LHCN-M2 (cell line): ENCODE measurements at regions not wholly inside any gene's neighbourhood (a gene's known extent, or its start where the extent isn't known, plus 50 kb on each side); places are given as distances from the start of the nearest gene placed in this dataset.

Experiments used
- DNase-seq: peaks from one replicate; pipeline ENCODE4 v3.0.0-alpha.2; 2012; ENCODE audit warnings: low read depth

DNA sequence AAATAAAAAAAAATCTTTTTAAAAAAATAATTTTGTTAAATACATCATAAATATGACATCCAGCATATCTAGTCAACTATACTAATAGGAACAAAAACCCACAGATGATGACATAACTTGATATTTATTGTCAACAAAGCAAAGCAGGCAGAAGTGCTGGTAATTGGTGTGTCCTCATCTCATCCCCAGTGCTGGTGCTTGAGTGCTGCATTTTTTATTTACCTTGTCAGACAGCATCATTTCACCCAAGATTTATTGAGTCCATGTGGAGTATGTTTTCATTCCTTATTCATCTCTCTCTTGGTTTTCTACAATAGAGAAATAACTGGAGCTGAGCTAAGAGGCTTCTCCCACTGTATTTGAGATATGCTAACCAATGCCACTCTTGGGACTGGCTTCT is 191.6 kb upstream of the SLC14A2 start:
- DNase-seq = no peak

- DNase-seq = no peak
These were observed 185.2 kb upstream of the SLC14A2 start for GRCh38 chr18:45430041-45430440.

DNA sequence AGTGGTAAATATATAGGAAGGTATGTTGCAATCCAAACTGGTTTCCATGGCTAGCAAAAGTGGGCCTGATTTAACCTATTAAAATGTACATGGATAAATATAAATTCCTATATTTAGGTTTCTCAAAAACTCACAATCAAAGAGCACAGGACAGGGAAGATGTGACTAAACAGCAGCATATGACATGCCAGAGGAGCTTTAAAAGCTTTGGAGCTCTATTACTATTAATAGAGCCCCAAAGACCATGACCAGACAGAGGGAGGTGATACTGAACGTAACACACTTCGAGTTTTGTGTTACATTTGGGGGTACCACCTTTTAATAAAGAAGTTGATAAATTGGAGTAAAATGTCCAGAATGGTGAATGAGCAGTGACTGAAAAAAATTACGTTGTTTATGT is 179.5 kb upstream of the SLC14A2 start:
- no peak for DNase-seq

- DNase-seq = no peak
These were observed 177.9 kb upstream of the SLC14A2 start for GRCh38 chr18:45437366-45437765.

GRCh38 chr18:45439851-45440645 is 175.2 kb upstream of the SLC14A2 start:
- DNase-seq = no peak

- peak; percentile 25 for DNase-seq
These were observed 174.0 kb upstream of the SLC14A2 start for GRCh38 chr18:45441110-45441847.

GRCh38 chr18:45444040-45444439 is 171.2 kb upstream of the SLC14A2 start:
- no peak for DNase-seq

- no peak for DNase-seq
These were observed 167.7 kb upstream of the SLC14A2 start for GRCh38 chr18:45447355-45448265.

- no peak for DNase-seq
These were observed 166.4 kb upstream of the SLC14A2 start for GRCh38 chr18:45448871-45449270.

GRCh38 chr18:45449418-45450227 is 165.7 kb upstream of the SLC14A2 start:
- peak; percentile 28 for DNase-seq

DNA sequence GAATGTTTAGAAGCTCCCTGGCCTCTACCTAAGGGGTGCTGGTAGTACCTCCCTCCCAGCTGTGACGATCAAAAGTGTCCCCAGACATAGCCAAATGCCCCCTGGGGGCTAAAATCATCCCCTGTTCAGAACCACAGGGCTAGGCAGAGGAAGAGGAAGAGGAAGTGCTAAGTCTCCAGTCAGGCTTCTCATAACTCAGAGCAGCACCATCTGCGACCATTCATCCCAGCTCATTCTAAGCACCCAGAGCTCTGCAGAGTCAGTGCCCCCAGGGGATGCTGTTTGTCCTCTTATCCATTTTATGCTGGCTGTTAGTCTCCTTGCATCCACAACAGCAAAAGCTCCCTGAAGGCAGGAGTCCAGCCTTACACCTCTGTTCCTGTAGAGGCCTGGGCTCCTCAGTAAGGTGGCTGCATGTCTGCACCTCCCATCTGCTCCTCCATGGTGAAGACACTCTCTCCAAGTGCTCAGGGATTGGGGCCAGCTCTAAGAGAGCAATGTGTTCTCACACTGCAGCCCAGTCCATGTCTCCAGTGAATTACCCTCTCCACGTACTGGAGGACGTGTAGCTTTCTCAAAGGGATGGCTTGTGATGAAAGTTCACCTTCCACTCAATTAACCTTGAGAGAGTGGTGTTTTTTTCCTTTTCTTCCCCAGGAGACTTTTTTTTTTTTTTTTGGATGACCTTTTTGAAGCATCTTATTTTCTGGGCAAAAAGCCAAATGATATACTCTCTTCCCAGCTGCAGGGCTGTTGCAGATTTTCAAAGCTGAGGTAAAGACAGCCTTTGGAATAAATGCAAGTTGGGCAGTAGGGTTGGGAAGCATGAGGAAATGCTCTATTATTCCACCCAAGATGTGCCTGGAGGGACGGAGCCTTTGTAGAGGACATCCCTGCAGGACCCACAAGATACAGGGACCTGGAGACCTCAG is 158.9 kb upstream of the SLC14A2 start:
- no peak for DNase-seq

DNA sequence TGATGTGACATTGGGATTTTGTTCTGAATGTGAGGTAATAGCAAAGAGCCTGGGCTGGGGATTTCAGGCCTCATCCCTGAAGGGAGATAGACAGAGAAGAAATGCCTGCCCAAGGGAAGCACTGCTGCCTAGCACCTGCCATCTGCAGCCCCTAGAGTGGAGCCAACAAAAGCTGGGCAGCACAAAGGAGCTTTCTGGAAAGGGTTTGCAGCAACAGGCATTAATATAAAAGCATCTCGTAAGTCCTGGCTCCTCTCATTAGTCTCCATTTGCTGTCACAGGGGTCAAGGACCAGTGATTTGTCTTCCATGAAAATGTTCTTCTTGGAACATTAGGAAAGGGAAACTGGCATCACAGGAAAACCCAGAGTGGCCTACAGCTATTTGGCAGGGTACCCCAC is 157.2 kb upstream of the SLC14A2 start:
- no peak for DNase-seq

- no peak for DNase-seq
These were observed 153.1 kb upstream of the SLC14A2 start for GRCh38 chr18:45462179-45462578.

DNA sequence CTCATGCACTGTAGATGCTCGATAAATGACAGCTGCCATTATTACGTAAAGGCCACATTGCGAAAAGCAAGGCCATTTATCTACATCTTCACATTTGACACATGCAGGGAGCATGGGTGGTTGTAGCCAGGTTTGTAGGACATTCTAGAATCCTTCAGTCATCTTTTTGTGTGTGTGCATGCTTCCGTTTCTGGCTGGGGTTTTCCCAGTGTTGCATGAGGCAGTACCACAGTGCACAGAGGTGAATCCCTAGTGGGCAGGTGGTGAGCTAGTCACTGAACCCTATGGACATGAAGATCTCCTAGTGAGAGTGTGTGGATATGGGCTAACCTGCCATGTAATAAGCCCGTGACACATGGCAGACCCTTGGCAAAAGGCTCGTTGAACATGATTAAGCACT is 151.8 kb upstream of the SLC14A2 start:
- DNase-seq = no peak

DNA sequence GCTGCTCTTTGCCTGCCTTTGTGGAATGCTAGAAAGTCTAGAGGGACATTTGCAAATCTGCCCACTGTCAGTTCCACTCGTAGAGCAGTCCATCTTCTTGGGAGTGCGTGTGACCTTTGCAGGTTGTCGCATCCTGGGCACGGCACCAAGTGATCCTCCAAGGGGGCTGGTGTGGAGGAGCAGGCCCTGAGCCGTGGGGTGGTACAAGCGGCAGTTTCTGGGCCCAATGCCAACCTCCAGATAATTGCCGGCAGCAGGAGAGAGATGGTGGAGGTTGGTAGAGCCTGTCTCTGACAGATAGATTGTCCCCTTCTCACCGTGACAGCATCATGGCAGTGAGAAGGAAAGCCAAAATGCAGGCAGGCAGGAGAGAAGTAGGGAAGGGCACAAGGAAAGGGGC is 150.7 kb upstream of the SLC14A2 start:
- no peak for DNase-seq

GRCh38 chr18:45467293-45467692 is 148.0 kb upstream of the SLC14A2 start:
- DNase-seq = no peak

DNA sequence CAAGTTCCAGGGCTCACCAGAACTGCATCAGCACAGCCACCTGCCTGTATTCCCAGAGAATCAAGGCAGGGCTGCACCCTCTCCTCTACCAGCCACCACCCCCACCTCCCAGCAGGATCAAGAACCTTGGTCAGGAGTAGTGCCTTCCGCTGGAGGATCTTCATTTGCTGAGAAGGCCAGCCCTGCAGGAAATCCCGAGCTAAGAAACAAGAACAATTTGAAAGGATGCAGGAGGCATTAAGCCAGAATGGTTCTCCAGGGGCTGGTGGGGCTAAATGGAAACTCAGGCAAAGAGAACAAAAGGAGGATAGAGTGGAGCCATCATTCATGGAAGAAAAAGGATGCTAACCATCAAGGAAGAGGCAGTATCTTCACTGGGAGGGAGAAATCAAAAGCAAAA is 147.3 kb upstream of the SLC14A2 start:
- no peak for DNase-seq

- no peak for DNase-seq
These were observed 136.4 kb upstream of the SLC14A2 start for GRCh38 chr18:45478889-45479288.

DNA sequence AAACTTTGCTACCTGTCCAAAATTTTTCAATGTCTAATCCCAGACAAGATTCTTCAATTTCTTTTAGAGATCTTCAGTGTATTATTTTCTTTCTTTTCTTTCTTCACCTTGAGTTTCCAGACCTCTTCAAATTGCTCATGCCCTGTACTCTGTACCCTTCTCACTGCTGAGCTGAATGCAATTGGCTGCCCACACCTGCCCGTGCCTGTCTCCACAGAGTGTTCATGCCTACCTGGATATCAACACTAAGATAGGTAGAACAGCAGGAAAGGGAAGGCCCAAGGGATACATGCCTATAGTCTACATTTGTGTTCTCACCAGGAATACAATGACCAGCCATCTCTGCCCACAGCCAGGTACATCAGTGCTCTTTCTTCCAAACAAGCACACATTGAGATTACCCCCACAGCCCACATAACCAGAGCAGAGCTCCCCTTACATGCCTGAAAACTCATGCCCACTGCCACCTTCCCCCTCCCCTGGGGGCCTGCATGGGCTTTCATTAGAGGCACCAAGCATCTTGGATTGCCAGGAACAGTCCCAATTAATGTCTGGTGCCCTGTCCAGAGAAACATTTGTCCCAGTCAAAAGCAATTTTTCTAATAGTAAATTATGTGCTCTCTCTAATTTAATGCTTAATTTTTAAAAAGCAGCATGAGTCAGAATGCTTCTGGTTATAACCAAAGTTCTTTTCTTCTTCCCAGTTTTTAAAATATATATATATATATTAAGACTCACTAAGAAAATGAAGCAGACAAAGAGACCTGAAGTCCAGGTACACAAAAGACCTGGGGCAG is 134.9 kb upstream of the SLC14A2 start:
- no peak for DNase-seq
